H7 (cell line): ENCODE measurements at regions not wholly inside any gene's neighbourhood (a gene's known extent, or its start where the extent isn't known, plus 50 kb on each side); places are given as distances from the start of the nearest gene placed in this dataset.

ENCODE experiments used
- DNase-seq: peaks from one replicate; pipeline ENCODE4 v3.0.0; 2012
- H3K27me3 ChIP-seq: 2 replicates; pipeline ENCODE4 v1.6.0; 2011; ENCODE audit warnings: mild to moderate bottlenecking, low read length; ENCODE audit not compliant: control insufficient read depth, insufficient read depth
- H3K36me3 ChIP-seq: replicated peaks from 2 replicates; pipeline ENCODE4 v1.5.1; 2011; ENCODE audit warnings: low read length; ENCODE audit not compliant: control insufficient read depth, insufficient read depth
- H3K4me3 ChIP-seq: 2 replicates; pipeline ENCODE4 v1.5.1; 2011; ENCODE audit warnings: low read depth, mild to moderate bottlenecking, control low read depth, low read length, moderate library complexity; ENCODE audit not compliant: insufficient read depth

- no peaks in the 10 kb centered on the region for H3K27me3 ChIP-seq
- DNase-seq = no peak
- no peaks in the 10 kb centered on the region for H3K36me3 ChIP-seq
- H3K4me3 ChIP-seq = no peak overlapping the region
These were observed 89.0 kb upstream of the CDH5 start for GRCh38 chr16:66277311-66278070.

- Histone ChIP-seq H3K27me3 (no peaks in the 10 kb centered on the region), H3K36me3 (no peaks in the 10 kb centered on the region), H3K4me3 (no peak overlapping the region)
- peak; percentile 80 for DNase-seq
These were observed 90.6 kb upstream of the CDH5 start for GRCh38 chr16:66275775-66276428.

GRCh38 chr16:66274335-66275110, 92.0 kb upstream of the CDH5 start:
- no peak for DNase-seq
- Histone ChIP-seq H3K36me3 (no peaks in the 10 kb centered on the region), H3K27me3 (no peaks in the 10 kb centered on the region), H3K4me3 (no peak overlapping the region)

GRCh38 chr16:66273644-66274334, 92.7 kb upstream of the CDH5 start:
- DNase-seq = peak; percentile 64
- Histone ChIP-seq H3K4me3 (no peak overlapping the region), H3K36me3 (no peaks in the 10 kb centered on the region), H3K27me3 (no peaks in the 10 kb centered on the region)

- no peaks in the 10 kb centered on the region; the same call in 1 of the 2 replicates for H3K27me3 ChIP-seq
- no peaks in the 10 kb centered on the region for H3K36me3 ChIP-seq
- H3K4me3 ChIP-seq = no peak overlapping the region
- no peak for DNase-seq
These were observed 93.4 kb upstream of the CDH5 start for GRCh38 chr16:66273053-66273452.

DNA sequence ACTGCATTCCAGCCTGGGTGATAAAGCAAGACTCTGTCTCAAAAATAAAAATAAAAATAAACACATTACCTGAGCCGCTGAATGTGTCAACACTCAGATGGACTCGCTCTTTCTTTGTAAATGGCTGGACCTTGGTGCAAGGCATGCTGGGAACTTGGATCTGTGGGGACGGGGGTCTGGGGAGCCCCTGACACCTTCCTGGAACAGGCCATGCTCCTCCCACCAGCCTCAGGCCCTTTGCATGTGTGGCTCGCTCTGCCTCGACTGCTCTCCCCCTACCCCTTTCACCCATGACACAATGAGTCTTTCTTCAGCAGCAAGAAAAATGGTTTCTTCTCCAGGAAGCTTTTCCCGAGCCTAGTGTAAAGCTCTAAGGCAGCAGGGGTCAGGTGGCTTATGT, 94.0 kb upstream of the CDH5 start:
- Histone ChIP-seq H3K27me3 (no peaks in the 10 kb centered on the region; the same call in 1 of the 2 replicates), H3K36me3 (no peaks in the 10 kb centered on the region), H3K4me3 (no peak overlapping the region)
- DNase-seq = no peak

GRCh38 chr16:66271074-66272060, 95.1 kb upstream of the CDH5 start:
- Histone ChIP-seq H3K4me3 (no peak overlapping the region), H3K36me3 (no peaks in the 10 kb centered on the region), H3K27me3 (no peaks in the 10 kb centered on the region; the same call in 1 of the 2 replicates)
- no peak for DNase-seq

DNA sequence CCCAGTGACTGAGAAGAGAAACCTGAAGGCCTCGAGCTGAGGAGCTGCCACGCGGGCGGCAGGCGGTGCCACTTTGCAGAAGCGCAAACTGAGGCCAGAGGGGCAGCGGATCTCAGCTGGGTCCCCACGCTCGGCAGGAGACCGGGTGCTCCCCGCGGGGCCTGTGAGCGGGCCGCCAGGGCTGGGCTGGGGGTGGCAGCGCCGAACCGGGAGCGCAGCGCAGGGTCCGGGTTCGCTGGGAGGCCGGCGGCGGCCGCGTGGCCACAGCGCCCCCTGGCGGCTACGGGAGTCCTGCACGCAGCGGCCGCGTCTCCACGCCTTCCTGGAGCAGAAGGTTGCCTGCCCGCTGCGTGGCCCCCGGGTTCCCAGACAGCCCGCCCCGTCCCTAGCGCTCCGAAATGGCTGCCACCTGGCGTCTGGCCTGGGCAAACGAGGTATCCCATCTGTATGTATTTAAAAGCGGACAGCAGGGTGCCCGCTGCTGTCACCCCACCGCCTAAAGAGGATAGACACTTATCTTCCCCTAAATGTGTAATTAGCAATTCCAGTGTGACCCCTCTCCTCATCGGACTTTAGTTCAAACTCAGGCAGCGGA, 96.1 kb upstream of the CDH5 start:
- peak; percentile 97 for DNase-seq
- Histone ChIP-seq H3K36me3 (no peaks in the 10 kb centered on the region), H3K4me3 (peak overlapping the region; percentile 51), H3K27me3 (no peaks in the 10 kb centered on the region; the same call in 1 of the 2 replicates)

GRCh38 chr16:66269617-66270332, 96.7 kb upstream of the CDH5 start:
- Histone ChIP-seq H3K36me3 (no peaks in the 10 kb centered on the region), H3K4me3 (peak overlapping the region; percentile 51), H3K27me3 (no peaks in the 10 kb centered on the region; the same call in 1 of the 2 replicates)
- peak; percentile 56 for DNase-seq

DNA sequence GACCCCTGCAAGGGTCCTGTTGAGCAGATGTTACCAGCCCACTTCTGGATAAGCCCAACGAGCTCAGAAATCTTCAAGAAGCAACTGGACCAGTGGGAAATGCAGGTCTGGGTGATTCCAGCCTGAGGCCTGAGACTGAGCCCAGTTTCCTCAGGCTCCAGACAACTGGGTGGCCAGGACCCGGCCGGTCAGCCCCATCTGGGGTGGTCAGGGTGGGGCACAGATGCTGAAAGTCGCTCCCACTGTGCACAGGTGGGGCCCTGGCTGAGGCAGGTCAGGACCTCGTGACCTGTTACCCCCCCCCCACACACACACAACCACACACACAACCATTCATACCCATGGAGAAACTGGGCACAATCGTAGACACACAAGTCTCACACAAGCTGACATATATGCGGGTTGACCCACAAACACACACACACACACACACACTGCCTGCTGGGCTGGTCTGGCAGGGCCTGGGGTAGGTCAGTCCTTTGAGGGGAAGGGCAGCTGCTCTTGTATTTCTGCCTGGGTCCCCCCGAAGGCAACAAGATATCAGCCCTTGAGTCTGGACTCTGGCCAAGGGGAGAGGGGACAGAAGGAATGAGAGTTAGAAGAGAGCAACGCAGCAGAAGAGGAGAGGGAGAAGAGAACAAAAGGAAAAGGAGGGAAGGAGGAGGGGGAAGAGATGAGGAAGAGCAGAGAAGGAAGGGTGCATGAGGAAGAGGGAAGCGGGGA, 99.0 kb upstream of the CDH5 start:
- Histone ChIP-seq H3K36me3 (no peaks in the 10 kb centered on the region), H3K27me3 (no peaks in the 10 kb centered on the region; the same call in 1 of the 2 replicates), H3K4me3 (no peak overlapping the region)
- DNase-seq = no peak

GRCh38 chr16:66266436-66267291, 99.8 kb upstream of the CDH5 start:
- H3K4me3 ChIP-seq = no peak overlapping the region
- no peaks in the 10 kb centered on the region; the same call in 1 of the 2 replicates for H3K27me3 ChIP-seq
- peak; percentile 76 for DNase-seq
- no peaks in the 10 kb centered on the region for H3K36me3 ChIP-seq
